OCI-M1 (cell line): ENCODE measurements at regions not wholly inside any gene's neighbourhood (a gene's known extent, or its start where the extent isn't known, plus 50 kb on each side); places are given as distances from the start of the nearest gene placed in this dataset.
"Not testable (repeated sequence)": the region's sequence is repeated elsewhere in the genome, so short reads cannot be mapped to it uniquely, and the experiment has no call there.

Experiments used
- DNase-seq: peaks from one replicate; lab custom pipeline; 2025; lab: John Stamatoyannopoulos, UW

- no peak for DNase-seq
Observed at GRCh38 chr1:8228253-8228652, 89.7 kb upstream of the SLC45A1 start.

- DNase-seq: not testable (repeated sequence)
Observed at GRCh38 chr1:8227674-8228073, 90.2 kb upstream of the SLC45A1 start.

- DNase-seq: no peak
Observed at GRCh38 chr1:8226747-8227146, 91.2 kb upstream of the SLC45A1 start.

- DNase-seq: not testable (repeated sequence)
Observed at GRCh38 chr1:8226024-8226423, 91.9 kb upstream of the SLC45A1 start.

- DNase-seq: no peak
Observed at GRCh38 chr1:8223526-8223925, 94.4 kb upstream of the SLC45A1 start.

GRCh38 chr1:8222789-8223188 lies 95.1 kb upstream of the SLC45A1 start:
- DNase-seq: no peak

GRCh38 chr1:8219530-8219929 lies 98.4 kb upstream of the SLC45A1 start:
- DNase-seq: no peak

- peak; percentile 29 for DNase-seq
Observed at GRCh38 chr1:8218351-8219092, 99.4 kb upstream of the SLC45A1 start.

GRCh38 chr1:8217809-8218208 lies 100.1 kb upstream of the SLC45A1 start:
- DNase-seq: no peak

GRCh38 chr1:8217011-8217711 lies 100.8 kb upstream of the SLC45A1 start:
- no peak for DNase-seq

GRCh38 chr1:8216005-8216404 lies 101.9 kb upstream of the SLC45A1 start:
- DNase-seq: peak; percentile 28

- no peak for DNase-seq
Observed at GRCh38 chr1:8214501-8215173, 103.3 kb upstream of the SLC45A1 start.

- no peak for DNase-seq
Observed at GRCh38 chr1:8213676-8214075, 104.2 kb upstream of the SLC45A1 start.

GRCh38 chr1:8213136-8213535 lies 104.8 kb upstream of the SLC45A1 start:
- no peak for DNase-seq

- no peak for DNase-seq
Observed at GRCh38 chr1:8212580-8213031, 105.3 kb upstream of the SLC45A1 start.

- peak; percentile 67 for DNase-seq
Observed at GRCh38 chr1:8211883-8212579, 105.9 kb upstream of the SLC45A1 start.

GRCh38 chr1:8211251-8211882 lies 106.5 kb upstream of the SLC45A1 start:
- DNase-seq: no peak

- no peak for DNase-seq
Observed at GRCh38 chr1:8207202-8207601, 110.7 kb upstream of the SLC45A1 start.

GRCh38 chr1:8206391-8206790 lies 111.5 kb upstream of the SLC45A1 start:
- no peak for DNase-seq

GRCh38 chr1:8205771-8206170 lies 112.1 kb upstream of the SLC45A1 start:
- no peak for DNase-seq

GRCh38 chr1:8204826-8205225 lies 113.1 kb upstream of the SLC45A1 start:
- DNase-seq: no peak

- DNase-seq: no peak
Observed at GRCh38 chr1:8203551-8203950, 114.4 kb upstream of the SLC45A1 start.
